HG03045 (cell line): ENCODE measurements at regions not wholly inside any gene's neighbourhood (a gene's known extent, or its start where the extent isn't known, plus 50 kb on each side); places are given as distances from the start of the nearest gene placed in this dataset.

ENCODE experiments used
- ATAC-seq: cut with Tn5 transposase; IDR thresholded peaks from one replicate; pipeline ENCODE4 v1.9.1; 2021; ENCODE audit warnings: mild to moderate bottlenecking, moderate library complexity; ENCODE audit not compliant: unreplicated experiment

- peak; percentile 39 for ATAC-seq
Measured at GRCh38 chr6:26196846-26197635, 109.8 kb downstream of the HFE start.

GRCh38 chr6:26197636-26197932 lies 110.4 kb downstream of the HFE start:
- ATAC-seq: no peak

DNA sequence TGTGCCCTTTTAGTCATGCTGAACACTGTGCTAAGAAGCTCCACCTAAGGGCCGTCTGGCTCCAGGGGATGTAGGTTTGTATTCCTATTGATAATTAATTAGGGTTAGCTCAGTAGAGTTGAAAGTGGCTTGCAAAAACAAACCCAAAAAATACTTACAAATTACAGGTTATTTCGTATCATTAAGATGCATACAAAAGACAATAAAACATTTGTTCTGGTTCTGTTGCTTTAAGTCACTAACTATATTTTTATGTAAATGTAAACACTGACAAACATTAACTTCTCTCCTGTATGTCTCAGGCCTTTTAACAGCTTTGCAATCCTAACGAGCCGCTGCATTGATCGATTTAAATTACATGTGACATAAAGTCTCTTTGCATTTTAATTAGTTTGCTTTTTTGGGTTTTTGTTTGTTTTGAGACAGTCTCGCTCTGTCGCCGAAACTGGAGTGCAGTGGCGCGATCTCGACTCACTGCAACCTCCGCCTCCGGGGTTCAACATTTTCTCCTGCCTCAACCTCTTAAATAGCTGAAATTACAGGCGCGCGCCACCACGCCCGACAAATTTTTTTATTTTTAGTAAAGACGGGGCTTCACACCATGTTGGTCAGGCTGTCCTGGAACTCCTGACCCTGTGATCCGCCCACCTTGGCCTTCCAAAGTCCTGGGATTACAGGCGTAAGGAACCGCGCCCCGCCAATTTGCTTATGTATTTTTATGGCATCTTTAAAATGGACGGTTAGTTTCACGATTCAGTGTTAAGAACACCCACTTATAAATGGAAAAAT lies 110.9 kb downstream of the HFE start:
- ATAC-seq: no peak

DNA sequence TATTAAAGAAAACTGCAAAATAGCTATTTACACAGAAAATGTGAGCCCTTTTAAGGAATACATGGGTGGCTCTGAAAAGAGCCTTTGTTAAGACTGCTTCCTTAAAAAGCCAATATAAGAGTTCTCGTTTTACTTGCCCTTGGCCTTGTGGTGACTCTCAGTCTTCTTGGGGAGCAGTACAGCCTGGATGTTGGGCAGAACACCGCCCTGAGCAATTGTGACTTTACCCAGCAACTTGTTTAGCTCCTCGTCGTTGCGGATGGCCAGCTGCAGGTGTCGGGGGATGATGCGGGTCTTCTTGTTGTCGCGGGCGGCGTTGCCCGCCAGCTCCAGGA lies 111.5 kb downstream of the HFE start:
- ATAC-seq: peak; percentile 9

DNA sequence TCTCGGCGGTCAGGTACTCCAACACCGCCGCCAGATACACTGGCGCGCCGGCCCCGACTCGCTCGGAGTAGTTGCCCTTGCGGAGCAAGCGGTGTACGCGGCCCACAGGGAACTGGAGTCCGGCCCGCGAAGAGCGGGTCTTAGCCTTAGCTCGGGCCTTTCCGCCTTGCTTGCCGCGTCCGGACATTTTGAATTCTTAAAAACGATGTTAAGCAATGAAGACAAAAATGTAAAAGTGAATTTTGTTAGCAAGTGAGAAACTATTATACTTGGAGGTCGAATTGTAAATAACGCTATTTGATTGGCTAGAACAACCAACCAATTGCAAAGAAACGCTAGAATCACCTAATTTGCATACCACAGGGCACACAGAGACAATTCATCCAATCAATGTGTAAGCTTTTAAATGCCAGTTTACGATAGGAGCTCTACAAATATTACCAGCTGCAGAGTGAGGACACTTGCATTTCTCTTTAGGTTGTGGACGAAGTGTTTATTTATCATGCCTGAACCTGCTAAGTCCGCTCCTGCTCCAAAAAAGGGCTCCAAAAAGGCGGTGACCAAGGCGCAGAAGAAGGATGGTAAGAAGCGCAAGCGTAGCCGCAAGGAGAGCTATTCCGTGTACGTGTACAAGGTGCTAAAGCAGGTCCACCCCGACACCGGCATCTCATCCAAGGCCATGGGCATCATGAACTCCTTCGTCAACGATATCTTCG lies 112.0 kb downstream of the HFE start:
- peak; percentile 59 for ATAC-seq

DNA sequence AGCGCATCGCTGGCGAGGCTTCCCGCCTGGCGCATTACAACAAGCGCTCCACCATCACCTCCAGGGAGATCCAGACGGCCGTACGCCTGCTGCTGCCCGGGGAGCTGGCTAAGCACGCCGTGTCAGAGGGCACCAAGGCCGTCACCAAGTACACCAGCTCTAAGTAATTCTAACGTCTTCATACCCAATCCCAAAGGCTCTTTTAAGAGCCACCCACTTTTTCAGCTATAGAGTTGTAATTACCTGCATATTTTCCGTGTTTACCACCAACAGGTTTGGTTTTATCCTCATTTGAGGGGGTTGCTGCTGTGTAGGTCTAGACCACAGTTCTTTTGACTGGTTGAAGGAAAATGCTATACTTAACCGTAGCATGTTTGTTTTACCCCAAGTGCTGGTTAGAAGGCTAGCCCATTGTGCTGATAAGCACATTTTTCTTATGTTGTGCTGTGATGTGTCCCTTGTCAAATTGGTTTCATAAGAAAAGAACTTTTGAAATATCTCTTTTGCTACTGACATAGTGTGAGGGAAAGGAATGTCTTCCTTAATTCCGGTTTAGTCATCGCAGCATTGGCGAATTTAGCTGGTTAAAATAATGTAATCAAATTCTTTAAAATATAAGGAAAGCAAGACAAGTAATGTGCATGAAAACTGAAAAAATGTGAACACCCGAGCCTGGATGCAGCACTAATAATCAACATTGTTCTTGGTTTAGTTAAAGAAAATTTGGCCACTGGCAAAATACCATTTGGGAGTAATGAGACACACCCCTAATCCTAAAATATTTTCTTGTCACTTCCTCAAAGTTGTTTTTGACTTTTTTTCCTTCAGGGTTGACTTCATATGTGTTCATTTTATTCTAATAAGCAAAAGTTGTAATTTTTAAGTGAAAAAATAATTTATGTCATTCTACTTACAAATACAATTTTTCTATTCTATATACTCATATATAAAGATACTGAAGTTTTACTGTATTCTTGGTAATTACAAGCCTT lies 112.8 kb downstream of the HFE start:
- no peak for ATAC-seq

DNA sequence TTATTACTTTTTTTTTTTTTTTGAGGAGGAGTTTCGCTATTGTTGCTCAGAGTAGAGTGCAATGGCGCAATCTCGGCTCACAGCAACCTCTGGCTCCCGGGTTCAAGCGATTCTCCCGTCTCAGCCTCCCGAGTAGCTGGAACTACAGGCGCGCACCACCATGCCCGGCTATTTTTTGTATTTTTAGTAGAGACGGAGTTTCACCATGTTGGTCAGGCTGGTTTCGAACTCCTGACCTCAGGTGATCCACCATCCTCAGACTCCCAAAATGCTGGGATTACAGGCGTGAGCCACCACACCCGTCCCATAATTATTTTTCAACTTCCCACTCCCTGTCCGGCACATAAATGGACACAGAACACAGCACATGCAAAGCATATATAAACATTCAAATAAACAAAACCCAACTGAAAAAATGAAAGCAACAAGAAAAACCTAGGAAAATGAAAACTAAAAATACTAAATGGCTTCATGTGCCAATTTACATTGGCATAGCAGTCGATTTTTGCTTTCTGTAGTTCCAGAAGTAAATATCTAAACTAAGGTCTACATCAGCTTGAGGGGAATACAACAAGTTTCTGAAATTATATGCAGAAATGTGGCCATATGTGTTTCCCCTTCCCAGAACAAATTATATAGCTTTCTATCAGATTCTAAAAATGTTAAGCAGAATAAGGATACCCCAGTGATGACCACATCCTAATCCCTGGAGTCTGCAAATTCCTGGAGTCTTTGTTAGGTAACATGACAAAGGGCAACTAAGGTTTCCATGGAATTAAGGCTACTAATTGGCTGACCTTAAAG lies 113.9 kb downstream of the HFE start:
- no peak for ATAC-seq

GRCh38 chr6:26202201-26202611 lies 115.0 kb downstream of the HFE start:
- ATAC-seq: no peak

DNA sequence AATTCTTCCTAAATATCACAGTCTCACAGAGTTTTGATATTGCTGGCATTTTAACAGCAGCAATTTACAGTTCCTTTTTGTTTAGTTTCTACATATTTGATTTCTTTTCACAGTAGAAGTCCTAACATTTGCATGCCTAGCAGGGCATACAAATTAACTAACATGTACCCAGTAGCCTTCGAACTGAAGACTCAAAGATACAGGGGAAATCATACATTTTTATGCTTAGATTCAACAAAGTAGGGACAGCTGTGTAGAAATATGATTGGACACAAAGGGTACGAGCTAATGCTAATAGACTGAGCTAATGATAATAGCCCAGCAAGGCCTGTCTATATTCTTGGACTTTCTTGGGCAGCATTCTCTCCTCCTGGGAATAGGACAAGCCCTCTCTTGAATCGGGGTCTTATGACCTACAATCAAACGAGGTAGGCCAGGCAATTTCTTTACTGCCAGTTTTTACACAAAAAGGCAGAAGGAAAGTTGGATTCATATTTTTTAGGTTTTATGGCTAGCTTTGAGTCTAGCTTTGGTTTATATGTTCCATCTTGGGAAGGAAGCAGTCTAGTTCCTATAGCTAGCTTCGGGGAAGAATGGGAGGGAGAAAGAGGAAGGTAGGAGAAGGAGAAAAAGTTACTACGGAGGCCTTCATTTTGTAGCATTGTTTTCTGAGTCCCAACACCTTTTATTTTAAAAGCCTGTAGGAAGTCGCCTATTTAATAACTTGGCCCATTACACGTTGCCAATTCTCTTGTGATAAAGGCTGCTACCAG lies 115.8 kb downstream of the HFE start:
- ATAC-seq: no peak

DNA sequence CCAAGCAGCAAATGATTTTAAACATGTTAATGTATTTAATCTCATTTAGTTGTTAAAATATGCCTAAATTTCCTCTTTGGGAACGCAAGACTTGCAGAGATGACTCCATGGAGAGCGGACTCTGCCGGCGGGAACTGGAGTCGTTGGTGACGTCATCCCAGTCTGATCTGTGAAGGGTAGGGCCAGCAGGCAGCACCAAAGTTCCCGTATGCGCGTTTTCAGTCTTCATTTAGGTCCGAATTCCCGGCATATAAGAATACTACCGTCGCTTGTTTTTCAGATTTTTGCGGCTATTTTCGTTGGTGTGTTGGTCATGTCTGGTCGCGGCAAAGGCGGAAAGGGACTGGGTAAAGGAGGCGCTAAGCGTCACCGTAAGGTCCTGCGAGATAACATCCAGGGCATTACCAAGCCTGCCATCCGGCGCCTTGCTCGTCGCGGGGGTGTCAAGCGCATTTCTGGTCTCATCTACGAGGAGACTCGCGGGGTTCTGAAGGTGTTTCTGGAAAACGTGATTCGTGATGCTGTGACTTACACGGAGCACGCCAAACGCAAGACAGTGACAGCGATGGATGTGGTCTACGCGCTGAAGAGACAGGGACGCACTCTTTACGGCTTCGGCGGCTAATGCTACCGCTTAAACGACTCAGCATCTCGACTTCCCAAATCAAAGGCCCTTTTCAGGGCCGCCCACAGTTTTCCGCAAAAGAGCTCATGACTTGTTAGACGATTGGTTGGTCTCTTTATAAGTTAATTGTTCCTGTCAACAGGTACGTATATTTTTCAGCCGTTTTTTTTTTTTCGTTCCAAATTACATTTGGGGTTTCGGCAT lies 117.3 kb downstream of the HFE start:
- ATAC-seq: peak; percentile 48

GRCh38 chr6:26205161-26205624 lies 118.0 kb downstream of the HFE start:
- ATAC-seq: peak; percentile 54

- no peak for ATAC-seq
Measured at GRCh38 chr6:26205625-26206574, 118.7 kb downstream of the HFE start.

DNA sequence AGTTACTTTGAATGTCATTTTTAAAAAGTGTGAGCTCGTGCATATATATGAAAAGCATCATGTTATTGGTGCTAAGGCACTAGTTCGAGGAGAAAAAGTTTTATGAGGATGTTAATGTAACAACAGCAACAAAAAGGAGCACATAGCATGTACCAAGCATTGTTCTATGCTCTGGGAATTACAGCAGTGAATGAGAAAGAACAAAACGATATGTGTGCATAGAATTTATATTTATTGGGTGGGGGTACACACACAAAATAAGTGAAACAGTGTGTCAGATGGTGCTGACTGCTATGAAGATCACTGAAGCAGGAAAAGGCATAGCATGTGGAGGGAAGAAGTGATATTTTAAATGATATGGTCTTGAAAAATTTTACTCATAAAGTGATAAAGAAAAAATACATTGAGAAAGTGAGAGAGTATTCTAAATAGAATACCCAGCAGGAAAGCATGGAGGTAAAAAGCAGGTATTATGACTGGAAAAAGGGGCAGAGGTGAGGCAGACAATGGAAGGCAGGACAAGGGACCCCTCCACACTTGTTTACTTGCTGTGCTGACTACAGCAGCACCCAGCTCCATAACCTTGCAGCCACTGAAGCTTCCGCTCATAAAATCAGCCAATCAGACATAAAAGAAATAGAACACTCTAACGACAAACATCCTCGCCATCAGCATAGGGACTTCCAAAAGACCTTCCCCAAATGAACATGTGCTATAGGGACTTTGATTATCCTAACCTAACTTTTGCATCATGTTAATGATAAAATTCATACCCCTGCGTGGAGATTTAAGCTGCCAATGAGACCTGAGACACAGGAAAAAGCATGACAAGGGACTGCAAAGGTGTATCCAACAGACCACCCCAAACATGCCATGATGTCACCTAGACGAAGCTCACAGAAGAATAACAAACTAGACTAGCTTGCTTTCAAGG lies 119.9 kb downstream of the HFE start:
- no peak for ATAC-seq

DNA sequence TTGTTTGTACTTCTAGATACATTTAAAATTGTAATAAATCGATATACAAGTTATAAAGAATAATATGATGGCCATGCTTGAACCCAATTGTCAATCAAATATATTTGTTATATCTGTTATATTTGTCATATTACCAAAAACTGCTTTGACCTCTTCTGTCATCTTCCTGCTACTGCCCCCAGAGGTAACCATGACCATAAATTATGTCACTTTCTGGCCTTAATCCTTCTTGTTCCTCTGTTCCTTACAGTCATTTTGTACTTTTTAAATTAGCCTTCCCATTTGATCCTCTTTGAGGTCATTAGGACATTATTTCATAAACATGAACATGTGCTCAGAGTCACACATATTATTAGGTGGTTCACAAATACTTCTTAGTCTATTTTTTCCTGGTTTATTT lies 124.7 kb downstream of the HFE start:
- no peak for ATAC-seq

GRCh38 chr6:26213334-26214075 lies 126.3 kb downstream of the HFE start:
- ATAC-seq: no peak
